NCI-H146 treated with DMSO at 0.1 percent for 48 hours (cell line): ENCODE measurements at regions not wholly inside any gene's neighbourhood (a gene's known extent, or its start where the extent isn't known, plus 50 kb on each side); places are given as distances from the start of the nearest gene placed in this dataset.

Experiments
- DNase-seq: peaks from one replicate; lab custom pipeline; 2025; ENCODE audit not compliant: unreplicated experiment; lab: John Stamatoyannopoulos, UW

DNA sequence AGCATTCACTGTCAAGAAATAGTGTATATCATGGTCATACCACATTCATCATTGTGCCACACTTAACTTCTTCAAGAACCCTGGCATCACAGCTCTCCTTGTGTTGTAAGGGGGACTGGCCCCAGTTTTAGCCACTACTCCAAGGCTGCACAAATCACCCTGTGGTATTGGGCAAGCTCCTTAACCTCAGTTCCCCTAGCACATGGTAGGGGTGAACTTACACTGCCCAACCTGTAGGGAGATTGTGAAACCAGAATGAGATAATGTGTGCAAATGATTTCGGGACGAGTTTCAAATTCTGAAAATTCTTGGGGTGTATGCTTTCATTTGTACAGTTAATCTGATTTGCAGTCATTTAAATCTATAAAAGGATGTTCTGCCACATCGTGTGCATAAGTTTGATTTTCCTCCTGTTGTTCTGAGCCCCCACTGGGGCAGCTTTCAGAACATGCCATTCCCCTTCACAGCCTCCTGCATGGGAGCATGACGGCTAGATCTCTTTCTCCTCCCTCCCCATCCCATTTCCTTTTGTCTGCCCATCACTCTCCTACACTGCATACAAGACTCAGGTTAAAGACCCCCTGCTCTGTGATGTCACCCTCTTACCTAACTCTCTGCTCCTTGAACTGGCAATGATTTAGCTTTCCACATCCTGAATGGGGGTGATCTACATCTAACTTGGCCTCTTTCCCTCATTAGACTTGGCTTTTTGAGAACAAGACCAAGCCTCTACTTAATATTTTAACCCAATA lies 290.3 kb downstream of the CHRM3 start:
- no peak for DNase-seq

DNA sequence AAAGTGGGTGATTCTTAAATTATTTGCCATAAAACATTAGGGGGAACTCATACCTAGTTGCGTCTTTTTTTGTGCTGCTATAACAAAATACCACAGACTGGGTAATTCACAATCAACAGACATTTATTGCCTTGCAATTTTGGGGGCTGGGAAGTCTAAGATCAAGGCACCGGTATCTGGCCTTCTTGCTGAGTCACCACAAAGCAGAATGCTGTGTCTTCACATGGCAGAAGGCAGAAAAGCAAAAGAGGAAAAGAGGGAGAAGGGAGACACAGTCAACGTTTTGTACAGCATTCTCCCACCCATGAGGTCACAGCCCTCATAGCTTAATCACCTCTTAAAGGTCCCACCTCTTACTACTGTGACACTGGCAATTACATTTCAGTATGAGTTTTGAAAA lies 291.0 kb downstream of the CHRM3 start:
- no peak for DNase-seq

GRCh38 chr1:239678181-239678580 lies 291.8 kb downstream of the CHRM3 start:
- no peak for DNase-seq

- DNase-seq: no peak
These were observed 295.7 kb downstream of the CHRM3 start for GRCh38 chr1:239682046-239682445.

GRCh38 chr1:239682960-239683359 lies 296.6 kb downstream of the CHRM3 start:
- peak; percentile 52 for DNase-seq

- DNase-seq: no peak
These were observed 300.0 kb downstream of the CHRM3 start for GRCh38 chr1:239686386-239686785.

GRCh38 chr1:239696317-239696716 lies 309.9 kb downstream of the CHRM3 start:
- no peak for DNase-seq

DNA sequence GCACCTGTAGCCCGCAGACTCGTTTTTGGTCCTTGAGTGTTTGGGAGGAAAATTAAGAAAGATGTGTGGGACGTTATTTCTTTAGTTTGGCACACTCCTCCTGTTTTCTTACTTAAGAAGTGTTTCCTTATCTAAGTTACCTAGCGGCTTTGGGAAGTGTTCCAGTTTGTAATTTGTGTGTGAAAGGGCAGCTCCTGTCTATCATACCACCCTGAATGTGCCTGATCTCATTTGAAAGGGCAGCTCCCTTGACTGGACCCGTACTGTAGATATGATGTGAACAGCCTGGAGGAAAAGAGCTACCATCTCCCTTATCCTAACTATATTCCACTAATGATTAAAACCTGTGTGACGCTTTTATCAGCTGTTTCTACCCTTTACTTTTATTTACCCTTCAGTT lies 314.3 kb downstream of the CHRM3 start:
- no peak for DNase-seq

- no peak for DNase-seq
These were observed 316.7 kb downstream of the CHRM3 start for GRCh38 chr1:239703075-239703474.

GRCh38 chr1:239706245-239706892 lies 320.0 kb downstream of the CHRM3 start:
- no peak for DNase-seq

DNA sequence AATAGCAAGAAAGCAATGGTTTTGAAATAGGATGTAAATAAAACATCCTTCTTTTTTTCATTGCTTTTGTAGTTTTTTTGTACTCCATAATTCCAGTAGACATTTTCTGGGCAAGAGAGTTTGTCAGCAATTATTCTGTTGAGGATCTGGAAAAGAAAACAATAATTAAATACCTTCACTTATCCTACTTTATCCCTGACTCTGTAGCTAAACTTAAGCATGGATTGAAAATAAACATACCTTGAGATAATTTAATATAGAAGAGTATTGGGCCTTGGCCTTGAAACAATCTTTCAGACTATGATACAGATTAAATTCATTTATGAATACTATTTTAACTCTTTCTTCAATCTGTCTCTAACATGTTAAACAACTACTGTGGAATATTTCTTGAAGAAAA lies 321.2 kb downstream of the CHRM3 start:
- DNase-seq: no peak

- DNase-seq: no peak
These were observed 322.3 kb downstream of the CHRM3 start for GRCh38 chr1:239708622-239709021.

DNA sequence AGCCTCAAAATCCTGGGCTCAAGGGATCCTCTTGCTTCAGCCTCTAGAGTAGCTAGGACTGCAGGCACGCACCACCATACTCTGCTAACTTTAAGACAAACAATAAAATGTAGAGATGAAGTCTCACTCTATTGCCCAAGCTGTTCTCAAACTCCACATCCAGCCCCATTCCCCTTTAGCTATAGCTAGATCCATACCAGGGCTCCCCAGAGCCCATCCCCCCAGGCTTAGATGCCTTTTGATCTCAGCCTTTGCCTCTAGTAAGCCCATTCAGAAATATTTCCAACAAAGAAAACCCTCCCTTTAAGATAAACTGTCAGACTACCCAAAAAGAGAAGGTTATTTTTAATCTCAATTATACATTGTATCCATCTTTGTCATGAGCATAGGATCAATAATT lies 325.4 kb downstream of the CHRM3 start:
- no peak for DNase-seq

DNA sequence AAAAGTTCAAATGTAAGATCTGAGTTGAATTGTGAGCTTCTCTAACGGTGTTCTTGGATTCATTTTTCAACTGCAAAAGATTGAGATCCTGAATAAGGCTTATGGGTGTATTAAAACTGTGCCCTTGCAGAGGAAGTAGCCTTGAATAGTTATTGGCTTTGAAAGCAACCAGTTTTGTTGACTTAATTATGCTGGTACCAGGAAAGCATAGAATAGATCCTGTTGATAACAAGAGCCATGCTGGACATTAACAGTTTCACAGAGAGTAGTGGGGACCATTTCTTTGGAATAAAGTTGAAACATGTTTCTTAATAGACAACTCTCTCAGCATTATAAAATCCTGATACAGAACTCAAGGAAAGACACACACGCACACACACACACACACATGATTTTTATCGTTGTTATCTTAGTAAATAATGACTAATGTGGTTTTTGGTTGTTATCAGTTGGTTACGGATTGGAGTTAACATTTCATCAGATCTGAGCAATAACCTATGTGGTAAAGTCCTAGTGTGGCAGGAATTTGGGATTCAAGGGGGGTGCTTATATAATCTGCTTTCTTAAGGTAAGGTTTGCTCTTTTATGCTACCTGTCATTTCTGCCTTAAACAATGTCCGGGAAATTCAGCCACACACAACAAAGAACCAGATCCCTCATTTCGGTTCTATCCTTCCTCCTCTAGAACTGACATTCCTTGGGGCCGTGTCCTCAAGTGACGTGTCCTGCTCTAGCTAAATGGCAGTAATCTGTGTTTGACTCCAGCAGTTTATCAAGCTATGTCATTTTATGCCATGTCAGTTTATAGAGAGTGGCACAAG lies 330.9 kb downstream of the CHRM3 start:
- no peak for DNase-seq

- DNase-seq: no peak
These were observed 331.5 kb downstream of the CHRM3 start for GRCh38 chr1:239717918-239718184.

- no peak for DNase-seq
These were observed 332.2 kb downstream of the CHRM3 start for GRCh38 chr1:239718571-239718970.

DNA sequence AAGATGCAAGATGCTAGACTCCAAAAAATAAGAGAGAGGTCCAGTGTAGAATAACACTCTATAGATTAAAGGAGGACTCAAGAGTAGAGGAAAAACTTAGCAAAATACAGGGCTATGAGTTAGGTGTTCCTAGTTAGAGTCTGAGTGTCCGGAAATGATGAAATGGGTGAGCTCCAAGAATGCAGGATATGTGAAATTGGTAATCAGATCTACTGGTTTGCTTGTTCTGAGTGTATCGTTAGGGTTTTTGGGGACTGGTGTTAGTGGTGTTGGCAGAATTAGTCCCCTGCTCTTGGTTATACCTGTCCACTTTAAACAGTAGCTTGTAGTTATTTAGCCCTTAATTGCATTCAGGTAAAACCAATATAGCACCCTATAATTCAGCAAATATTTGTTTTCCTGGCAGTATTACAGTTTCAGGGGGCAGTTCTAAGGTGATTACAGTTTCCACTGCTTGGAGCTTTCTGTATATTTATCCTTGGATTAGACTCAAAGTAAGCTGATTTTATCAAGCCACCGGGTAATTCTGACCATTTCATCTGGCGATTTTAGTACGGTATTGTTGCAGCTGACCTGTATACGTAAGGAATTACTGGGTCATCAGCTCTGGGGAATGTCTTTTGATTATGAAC lies 332.7 kb downstream of the CHRM3 start:
- peak; percentile 1 for DNase-seq

DNA sequence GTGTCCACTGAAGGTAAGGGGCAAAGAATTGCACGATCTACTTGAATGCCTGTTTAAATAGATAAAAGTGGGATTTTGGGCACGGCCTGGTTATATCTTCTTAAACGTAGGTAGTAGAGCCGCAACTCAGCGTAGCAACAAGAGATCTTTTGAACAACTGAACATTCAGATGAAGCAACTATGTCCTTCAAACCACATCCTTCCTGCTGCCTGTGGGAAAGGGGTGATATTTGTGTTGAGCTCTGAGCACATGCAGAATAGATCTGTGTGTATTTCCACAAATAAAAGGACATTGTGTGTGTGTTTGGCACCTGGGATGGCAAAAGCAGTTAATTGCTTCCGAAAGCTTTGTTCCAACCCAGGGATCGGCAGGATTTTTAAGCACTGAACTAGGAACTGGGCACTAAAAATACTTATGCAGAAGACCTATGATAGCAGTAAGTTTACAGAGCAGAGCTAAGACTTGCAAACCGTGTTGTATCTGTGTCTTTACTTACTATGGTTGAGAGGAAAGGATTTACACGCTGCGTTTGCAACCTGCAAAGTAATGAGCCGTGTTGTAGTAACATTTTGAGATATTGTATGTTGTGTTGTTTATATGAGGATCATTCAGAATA lies 333.4 kb downstream of the CHRM3 start:
- DNase-seq: no peak

- DNase-seq: no peak
These were observed 335.7 kb downstream of the CHRM3 start for GRCh38 chr1:239722035-239722434.

DNA sequence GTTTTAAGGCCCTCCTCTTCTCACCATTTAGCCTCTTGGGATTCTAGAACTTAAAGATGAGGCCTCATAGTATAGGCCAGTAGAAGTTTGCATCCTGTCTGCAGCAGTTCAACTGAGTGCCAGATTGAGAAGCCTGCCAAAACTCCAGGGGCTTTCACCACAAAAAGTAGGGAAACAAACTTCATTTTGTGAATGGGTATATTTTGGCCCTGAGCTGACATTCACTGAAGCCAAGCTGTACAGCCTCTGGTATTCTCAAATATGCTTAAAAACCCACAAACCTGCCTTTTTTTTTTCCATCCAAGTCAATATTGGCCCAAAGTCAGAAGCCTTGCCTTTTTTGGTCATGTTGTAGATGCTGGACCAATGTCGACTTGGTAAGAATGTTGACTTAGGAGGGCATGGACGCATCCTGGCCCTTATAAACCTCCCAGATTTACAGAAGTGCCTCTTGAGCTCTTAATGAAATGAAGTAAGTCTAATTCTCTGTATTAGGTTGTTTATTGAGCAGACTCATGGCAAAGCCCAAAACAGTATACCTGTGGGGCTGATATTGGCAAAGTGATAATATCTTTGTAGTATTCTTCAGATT lies 337.5 kb downstream of the CHRM3 start:
- no peak for DNase-seq

DNA sequence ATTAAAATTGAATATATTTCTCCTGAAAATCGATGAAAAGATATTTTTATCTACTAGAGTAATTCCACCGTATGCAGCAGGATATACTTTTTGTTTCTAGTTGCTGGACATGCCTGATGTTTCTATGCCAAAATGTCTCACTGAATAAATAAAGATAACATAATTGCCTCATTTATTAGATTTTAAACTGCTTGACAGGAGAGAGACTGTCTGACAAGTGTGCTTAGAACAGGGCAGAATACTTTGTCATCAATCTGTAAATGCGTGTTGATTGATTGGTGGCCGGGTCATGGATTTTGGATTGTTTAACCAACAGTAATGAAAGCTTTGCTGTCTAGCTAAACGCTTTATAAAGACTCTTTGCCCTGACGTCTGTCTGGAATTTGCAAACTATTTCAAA lies 339.0 kb downstream of the CHRM3 start:
- DNase-seq: no peak
